MCF 10A (cell line): ENCODE measurements at regions not wholly inside any gene's neighbourhood (a gene's known extent, or its start where the extent isn't known, plus 50 kb on each side); places are given as distances from the start of the nearest gene placed in this dataset.

Experiments
- BruUV-seq: library from RNA; stranded (reverse); fragments of 400-500 nt; replicated peaks from 2 replicates; lab custom pipeline; 2021; lab: Mats Ljungman, UMichigan
- CTCF ChIA-PET: fragments of 300-600 bp; sonication (Branson Sonifier 250); formaldehyde crosslinking; extraction: SDS; loops from one replicate; lab custom pipeline; 2021; ENCODE audit warnings: antibody characterized with exemption, inconsistent platforms; lab: Yijun Ruan, JAX
- POLR2A ChIA-PET: fragments of 300-600, 350-650 bp; sonication (Branson Sonifier 250); formaldehyde crosslinking; extraction: SDS; loops from one replicate; lab custom pipeline; 2020; ENCODE audit warnings: antibody characterized with exemption, inconsistent platforms; lab: Yijun Ruan, JAX
- DNase-seq: peaks from one replicate; pipeline ENCODE4 v3.0.0-alpha.2; 2018; ENCODE audit not compliant: unreplicated experiment
- H3K27ac Mint-ChIP-seq: one replicate; pipeline ENCODE4 v1.8.0; 2022; ENCODE audit warnings: mild to moderate bottlenecking, low read depth, mixed read lengths; ENCODE audit not compliant: unreplicated experiment
- H3K27me3 Mint-ChIP-seq: one replicate; pipeline ENCODE4 v1.8.0; 2022; ENCODE audit warnings: mixed read lengths; ENCODE audit not compliant: insufficient read depth, unreplicated experiment
- H3K36me3 Mint-ChIP-seq: one replicate; pipeline ENCODE4 v1.8.0; 2022; ENCODE audit warnings: mild to moderate bottlenecking, moderate library complexity, mixed read lengths; ENCODE audit not compliant: insufficient read depth, unreplicated experiment
- H3K4me1 Mint-ChIP-seq: one replicate; pipeline ENCODE4 v1.8.0; 2022; ENCODE audit warnings: mixed read lengths; ENCODE audit not compliant: insufficient read depth, unreplicated experiment
- H3K4me3 Mint-ChIP-seq: one replicate; pipeline ENCODE4 v1.8.0; 2022; ENCODE audit warnings: mild to moderate bottlenecking, moderate library complexity, mixed read lengths; ENCODE audit not compliant: unreplicated experiment
- H3K9me3 Mint-ChIP-seq: one replicate; pipeline ENCODE4 v1.8.0; 2022; ENCODE audit warnings: mixed read lengths; ENCODE audit not compliant: unreplicated experiment
- intact Hi-C: fragments of 100-400 bp; cut with micrococcal nuclease; formaldehyde crosslinking; loops from 2 replicates; pipeline ENCODE4 v1.14.1; 2022
- TF ChIP-seq, protein P1 (sequence below): fragments of 200-600 bp; IDR thresholded peaks from one replicate; pipeline ENCODE4 v1.8.0; 2022; ENCODE audit warnings: antibody characterized with exemption, mild to moderate bottlenecking; ENCODE audit not compliant: unreplicated experiment

DNA sequence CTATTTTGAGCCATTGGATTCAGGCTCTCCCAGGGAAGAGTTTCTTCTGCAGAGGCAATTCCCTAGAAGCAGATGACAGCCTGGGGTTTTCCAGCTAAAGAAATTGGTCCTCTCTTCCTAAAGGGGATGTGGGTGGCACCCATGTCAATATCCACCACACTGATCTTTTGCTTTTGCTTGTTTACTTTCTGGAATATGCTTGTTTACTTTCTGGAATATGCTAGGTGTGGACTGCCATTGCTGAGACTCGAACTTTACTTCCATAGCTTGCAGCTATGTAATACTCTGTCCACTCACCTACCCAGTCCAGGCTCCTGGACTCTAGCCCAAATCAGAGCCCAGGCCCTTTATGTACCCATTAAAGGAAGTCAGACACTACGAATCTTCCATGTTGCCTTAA is 92.1 kb upstream of the SMYD2 start:
- no peaks in the 10 kb centered on the region for H3K9me3 Mint-ChIP-seq
- ChIA-PET POLR2A (no interaction called here), CTCF (interaction anchor here (0.7 to 1.6 kb wide), 5 partner anchors 9 to 145 kb away, joined by 3 to 8 read pairs (median 4); no protein-coding TSS in a partner anchor)
- H3K27ac Mint-ChIP-seq = no peak overlapping the region
- no peak overlapping the region for H3K4me3 Mint-ChIP-seq
- no peaks in the 10 kb centered on the region for H3K36me3 Mint-ChIP-seq
- H3K27me3 Mint-ChIP-seq = peaks cover 90% of the 10 kb centered on the region
- no peak for DNase-seq
- H3K4me1 Mint-ChIP-seq = no peaks in the 10 kb centered on the region
- TF ChIP-seq, protein P1, sequence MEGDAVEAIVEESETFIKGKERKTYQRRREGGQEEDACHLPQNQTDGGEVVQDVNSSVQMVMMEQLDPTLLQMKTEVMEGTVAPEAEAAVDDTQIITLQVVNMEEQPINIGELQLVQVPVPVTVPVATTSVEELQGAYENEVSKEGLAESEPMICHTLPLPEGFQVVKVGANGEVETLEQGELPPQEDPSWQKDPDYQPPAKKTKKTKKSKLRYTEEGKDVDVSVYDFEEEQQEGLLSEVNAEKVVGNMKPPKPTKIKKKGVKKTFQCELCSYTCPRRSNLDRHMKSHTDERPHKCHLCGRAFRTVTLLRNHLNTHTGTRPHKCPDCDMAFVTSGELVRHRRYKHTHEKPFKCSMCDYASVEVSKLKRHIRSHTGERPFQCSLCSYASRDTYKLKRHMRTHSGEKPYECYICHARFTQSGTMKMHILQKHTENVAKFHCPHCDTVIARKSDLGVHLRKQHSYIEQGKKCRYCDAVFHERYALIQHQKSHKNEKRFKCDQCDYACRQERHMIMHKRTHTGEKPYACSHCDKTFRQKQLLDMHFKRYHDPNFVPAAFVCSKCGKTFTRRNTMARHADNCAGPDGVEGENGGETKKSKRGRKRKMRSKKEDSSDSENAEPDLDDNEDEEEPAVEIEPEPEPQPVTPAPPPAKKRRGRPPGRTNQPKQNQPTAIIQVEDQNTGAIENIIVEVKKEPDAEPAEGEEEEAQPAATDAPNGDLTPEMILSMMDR = no peak
- BruUV-seq = no TSS peak
- intact Hi-C loops = no loop called here

DNA sequence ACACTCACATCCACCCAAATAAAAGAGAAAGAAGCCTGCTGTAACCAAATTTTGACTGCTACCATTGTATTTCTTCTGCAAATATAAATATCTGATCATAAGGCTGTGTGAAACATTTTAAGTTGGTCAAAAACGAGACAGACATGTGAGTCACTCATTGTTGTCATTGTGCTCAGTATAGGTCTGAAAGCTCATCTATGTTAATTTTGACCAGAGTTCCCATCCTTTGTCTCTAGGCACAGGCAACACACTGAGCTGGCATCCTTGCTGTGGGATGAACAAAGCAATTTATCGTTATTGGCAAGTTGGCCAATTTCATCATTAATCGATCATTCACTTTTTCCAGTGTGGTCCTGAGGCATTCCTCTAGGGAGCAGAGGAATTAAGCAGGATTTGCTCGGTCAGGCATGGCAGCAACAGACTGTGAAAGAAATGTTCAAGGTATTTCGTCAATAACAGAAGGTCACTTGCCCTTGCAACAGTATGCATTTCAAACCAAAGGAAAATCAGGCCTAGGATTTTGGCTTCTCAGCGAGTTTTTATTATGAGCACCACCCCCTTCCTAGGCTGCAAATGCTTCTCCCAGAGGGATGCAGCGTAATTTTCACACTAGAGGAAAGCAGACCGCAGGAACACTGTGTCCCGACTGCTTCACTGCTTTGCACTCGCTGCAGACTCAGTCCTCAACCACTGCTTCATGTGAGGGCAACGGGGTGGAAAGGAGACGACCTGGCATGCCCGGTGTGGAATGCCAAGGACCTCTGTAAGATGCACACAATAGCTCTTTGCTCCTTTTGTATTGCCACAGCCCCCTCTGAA is 87.9 kb upstream of the SMYD2 start:
- Mint-ChIP-seq H3K36me3 (no peaks in the 10 kb centered on the region), H3K4me3 (no peak overlapping the region), H3K27me3 (peaks cover 75% of the 10 kb centered on the region), H3K27ac (no peak overlapping the region), H3K9me3 (no peaks in the 10 kb centered on the region), H3K4me1 (no peaks in the 10 kb centered on the region)
- no TSS peak for BruUV-seq
- intact Hi-C loops = no loop called here
- no peak for DNase-seq
- ChIA-PET CTCF (interaction anchor here (0.5 to 1.8 kb wide), 5 partner anchors 13 to 75 kb away, joined by 3 to 4 read pairs (median 3); no protein-coding TSS in a partner anchor), POLR2A (no interaction called here)
- TF ChIP-seq, protein P1 = no peak

DNA sequence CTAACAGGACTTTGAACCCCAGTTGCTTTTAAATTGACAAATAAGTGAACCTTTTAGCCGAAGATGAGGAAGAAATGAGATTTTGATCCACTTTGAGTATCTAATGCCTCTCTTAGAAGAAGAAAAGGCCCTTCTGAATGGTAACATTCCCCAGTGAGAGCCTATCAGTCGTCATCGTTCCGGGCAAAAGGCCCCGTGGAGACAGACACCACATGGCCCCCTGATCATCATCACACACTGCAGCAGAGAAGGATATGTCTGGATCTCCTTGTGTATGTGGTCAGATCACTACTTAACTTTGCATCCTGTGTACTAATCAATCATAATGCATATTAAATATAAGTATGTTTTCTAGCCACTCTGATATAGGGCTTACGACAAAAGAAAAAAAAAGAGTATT is 87.3 kb upstream of the SMYD2 start:
- CTCF ChIA-PET = interaction anchor here (0.6 to 1.8 kb wide), 3 partner anchors 12 to 34 kb away, joined by 3 to 4 read pairs (median 3); no protein-coding TSS in a partner anchor
- TF ChIP-seq, protein P1 = no peak
- BruUV-seq = no TSS peak
- Mint-ChIP-seq H3K27ac (no peak overlapping the region), H3K4me3 (no peak overlapping the region), H3K4me1 (no peaks in the 10 kb centered on the region), H3K9me3 (no peaks in the 10 kb centered on the region), H3K27me3 (peaks cover 73% of the 10 kb centered on the region), H3K36me3 (no peaks in the 10 kb centered on the region)
- POLR2A ChIA-PET = no interaction called here
- intact Hi-C loops = no loop called here
- DNase-seq = no peak

DNA sequence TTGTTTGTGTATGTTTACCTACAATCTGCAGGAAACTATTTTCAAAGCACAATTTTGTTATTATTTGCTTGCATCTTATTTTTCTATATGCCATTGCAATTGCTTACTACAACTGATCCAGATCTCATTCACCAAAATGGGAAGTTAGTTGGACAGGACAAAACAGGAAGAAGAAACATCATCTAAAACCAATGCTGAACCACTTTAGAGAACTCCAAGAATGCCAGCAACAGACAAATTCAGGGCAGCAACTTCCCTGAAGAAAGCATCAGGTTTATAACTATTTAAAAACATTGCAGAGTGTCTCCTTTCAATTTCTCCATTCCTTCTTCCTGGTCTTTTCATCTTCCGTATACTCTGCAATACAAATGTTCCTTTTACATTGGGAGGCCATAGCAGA is 82.4 kb upstream of the SMYD2 start:
- BruUV-seq = no TSS peak
- ChIA-PET POLR2A (interaction anchor here (1.1 kb wide), 1 partner anchor 1115 kb away, joined by 3 read pairs; no protein-coding TSS in a partner anchor), CTCF (interaction anchor here (0.5 to 6.8 kb wide), 13 partner anchors 10 to 1076 kb away, joined by 3 to 58 read pairs (median 4); no protein-coding TSS in a partner anchor)
- H3K9me3 Mint-ChIP-seq = no peaks in the 10 kb centered on the region
- intact Hi-C loops = no loop called here
- no peak overlapping the region for H3K4me3 Mint-ChIP-seq
- no peak for DNase-seq
- no peaks in the 10 kb centered on the region for H3K4me1 Mint-ChIP-seq
- H3K27ac Mint-ChIP-seq = no peak overlapping the region
- H3K27me3 Mint-ChIP-seq = peaks cover 47% of the 10 kb centered on the region
- TF ChIP-seq, protein P1 = no peak
- no peaks in the 10 kb centered on the region for H3K36me3 Mint-ChIP-seq
